ENCODE measurements at regions not wholly inside any gene's neighbourhood (a gene's known extent, or its start where the extent isn't known, plus 50 kb on each side); places are given as distances from the start of the nearest gene placed in this dataset.

DNA sequence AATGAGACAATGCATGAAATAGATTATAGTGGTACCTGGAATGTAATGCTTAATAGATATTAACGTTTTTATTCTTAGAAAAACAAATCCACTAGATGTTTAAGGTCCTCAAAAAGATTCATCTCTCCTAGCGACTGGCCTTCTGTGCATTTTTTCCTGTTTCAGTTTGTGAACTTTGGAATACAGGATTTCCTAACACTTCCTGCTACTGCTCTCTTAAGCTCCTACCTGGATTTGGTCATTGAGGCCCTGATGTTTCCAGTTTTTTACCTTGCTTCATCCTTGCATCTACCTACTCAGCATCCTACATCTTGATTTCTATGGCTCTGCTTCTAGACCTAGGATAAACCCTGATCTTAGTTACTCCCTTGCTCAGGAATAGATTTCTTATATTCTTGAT lies 188.4 kb downstream of the ABCC12 start:
- no peak for DNase-seq

DNA sequence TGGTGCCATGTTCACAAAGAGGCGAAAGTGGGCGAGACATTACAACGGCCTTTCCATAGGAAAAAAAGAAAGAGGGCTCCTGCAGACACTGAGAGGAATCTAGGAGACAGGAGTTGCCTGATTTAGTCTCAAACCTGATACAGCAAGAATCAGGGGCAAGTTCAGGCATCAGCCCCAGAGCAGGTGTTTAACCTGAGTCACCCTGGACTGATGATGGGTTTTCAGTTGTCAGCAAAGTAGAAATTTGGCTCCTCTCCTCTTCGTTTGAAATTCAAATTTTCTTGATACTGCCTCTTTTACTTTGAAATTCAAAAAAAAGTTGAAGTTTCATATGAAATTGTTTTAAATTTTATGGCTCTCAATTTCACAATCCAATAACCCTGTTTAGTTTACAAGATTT lies 189.5 kb downstream of the ABCC12 start:
- no peak for DNase-seq

DNA sequence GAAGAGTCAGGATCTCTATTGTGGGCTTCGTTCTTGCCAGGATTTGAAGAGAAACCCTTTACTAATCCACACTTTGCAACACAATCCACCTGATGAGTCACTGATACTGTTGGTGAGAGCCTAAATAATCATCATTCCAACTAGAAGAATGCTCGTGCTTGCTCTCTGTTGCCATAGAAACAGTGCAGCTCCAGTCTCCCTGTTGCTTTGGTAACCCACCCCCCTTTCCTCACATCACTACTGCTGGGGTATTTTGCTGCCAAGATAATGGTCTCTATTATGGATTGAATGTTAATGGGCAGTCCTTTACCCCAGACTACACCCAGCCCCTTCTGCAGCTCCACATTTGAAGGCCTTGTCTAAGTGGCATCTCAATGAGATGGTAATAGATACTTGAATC lies 190.4 kb downstream of the ABCC12 start:
- no peak for DNase-seq

DNA sequence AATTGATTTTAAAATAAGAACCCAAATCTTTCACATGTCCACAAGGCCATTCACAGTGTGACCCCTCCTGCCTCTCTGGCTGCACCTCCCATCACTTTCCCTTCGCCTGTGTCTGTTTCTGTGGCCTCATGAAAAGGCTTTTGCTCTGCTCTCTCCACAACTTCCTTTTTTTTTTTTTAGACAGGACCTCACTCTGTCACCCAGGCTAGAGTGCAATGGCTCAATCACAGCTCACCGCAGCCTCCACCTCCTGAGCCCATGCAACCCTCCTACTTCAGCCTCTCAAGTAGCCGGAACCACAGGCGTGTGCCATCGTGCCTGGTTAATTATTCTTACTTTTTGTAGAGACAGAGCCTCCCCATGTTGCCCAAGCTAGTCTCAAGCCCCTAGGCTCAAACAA lies 197.1 kb downstream of the ABCC12 start:
- no peak for DNase-seq

DNA sequence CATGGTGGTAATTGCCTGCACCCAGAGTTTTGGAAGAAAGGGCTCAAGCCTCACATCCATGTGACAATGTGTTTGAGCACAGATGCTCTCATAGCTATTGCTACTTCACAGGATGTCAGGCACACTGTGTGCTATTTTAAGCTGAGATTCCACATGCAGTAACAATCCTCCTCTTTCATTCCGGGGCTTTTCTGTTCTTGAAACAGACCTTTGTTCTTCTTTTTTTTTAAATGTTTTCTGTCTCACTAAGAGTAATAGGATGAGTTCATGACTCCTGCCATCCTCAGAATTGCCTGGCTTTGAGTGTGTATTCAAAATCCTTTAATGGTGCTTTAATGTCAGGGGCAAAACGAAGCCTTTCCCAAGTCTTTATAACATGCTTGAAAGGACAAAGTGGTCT lies 198.9 kb downstream of the ABCC12 start:
- no peak for DNase-seq

DNA sequence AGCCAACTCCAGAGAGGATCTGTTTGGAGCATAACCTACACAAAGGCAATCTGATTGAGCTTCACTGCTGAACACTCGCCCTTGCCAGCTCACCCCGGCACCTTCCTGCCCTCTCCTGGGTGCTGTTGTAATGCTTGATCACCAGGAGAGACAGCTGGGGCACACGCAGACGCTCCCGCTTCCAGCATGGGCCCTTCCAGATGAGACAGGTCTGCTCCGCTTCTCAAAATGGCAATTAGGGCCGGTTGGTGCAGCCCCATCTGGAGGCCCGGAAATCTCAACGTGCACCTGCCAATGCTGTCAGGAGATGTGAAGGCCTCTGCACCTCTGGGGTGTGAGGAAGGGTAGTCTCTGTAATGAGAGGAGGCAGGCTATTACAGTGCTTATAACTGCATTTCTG lies 206.1 kb downstream of the ABCC12 start:
- DNase-seq, result no peak

DNA sequence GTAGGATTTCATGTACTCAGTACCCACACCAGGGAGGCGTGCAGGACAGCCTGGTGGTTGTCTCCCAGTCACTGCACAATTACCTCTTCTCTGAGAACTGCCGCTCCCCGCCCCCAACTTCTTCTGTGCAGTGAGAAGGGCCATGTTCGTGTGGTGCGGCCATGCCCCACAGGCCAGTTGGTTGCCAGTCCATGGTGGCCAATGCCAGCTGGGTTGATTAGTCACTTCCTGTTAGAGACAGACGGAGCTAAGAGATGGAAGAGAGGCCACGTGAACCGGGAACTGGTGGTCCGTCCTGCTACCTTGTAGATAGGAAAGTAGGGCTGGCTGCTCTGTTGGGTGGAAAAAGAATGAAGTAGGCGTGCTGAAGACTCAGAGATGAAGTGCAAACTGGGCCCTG lies 206.5 kb downstream of the ABCC12 start:
- DNase-seq, result no peak

DNA sequence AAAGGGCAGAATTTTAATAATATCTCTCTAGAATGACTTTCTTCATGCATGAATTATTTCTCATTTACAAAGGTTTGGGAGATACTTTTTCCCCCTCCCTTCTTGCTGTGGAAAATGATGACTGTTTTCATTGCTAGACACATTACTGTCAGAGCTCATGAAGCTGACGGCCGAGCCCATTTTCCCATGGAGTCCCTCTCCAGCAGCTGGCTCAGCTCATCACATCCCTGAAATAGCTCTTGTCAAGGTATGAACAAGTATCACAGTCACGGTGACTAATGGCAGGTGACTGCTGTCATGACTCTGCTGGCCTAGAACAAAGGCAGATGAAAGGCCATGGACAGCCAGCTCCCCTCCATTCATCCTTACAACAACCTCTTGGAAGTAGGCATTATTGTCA lies 208.1 kb downstream of the ABCC12 start:
- DNase-seq, result no peak

DNA sequence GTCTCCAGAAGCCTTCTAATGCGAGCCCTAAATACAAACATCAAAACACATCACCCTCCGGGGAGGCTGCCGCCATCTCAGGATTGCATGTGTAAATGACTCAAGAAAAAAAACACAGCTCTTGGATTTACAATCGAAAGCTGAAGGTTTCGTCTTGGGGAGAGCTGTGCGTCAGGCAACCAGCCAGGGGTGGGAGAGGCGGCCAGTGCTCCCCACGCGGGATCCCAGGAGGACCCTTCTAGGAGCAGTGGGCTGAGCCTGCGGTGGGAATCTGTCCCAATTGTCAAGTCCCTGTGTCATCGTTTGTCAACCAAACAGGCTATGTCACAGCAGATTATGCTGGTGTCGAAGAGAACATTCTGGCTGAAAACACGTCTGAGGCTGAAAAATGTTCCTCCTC lies 209.7 kb downstream of the ABCC12 start:
- no peak for DNase-seq

DNA sequence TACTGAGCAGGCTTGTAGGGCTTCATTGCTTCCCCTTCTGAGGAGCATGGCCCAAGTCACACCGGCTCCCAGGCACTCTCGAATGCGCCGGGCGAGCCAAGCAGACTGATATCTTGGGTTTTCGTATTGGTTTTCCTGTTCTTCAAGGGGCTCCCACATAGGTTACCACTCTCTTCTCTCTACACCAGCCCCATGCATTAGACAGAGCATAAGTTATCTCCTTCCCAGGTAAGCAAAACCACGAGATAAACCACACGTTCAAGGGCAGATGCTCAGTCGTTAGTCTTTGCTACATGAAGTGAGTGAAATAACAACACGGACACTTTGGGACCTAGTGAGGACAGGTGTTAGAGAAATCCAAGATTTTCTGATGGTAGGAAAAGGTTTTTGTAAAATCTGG lies 211.2 kb downstream of the ABCC12 start:
- DNase-seq, result no peak

DNA sequence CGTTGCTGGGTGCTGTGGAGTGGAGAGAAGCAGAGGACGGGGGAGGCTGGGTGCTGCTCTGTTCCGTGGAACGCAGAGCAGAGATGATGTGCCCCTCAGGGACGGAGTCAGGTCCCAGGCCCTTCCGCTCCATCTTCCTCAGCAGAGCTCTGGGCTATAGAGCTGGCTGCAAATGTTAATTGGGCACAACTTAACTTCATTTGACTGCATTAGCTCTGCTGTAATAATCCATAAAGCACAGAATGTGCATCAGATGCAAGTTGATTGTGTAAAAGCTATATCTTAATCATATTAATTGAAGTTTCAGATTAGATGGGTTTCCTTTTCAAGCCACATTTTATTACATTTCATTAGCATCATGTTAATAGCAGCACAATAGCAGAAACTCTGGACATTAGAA lies 212.6 kb downstream of the ABCC12 start:
- no peak for DNase-seq

DNA sequence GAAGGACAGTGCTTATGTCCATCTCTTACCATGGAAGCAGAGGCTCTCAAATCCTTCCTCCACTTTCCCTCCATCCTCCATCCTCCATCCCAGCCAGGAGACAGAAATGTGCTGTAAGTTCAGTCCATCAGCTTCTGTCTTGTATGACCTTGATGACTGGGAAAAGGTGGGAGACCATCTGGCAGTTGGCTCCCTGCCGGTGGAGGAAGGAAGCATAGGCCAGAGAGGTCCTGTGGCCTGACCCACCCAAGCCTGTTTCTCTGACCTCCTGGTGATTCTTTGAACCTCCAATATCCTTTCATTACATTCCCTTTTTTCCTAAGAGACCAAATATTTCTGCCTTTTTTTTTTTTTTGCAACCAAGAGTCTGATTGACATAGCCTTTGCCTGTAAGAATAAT lies 215.3 kb downstream of the ABCC12 start:
- DNase-seq, result no peak

DNA sequence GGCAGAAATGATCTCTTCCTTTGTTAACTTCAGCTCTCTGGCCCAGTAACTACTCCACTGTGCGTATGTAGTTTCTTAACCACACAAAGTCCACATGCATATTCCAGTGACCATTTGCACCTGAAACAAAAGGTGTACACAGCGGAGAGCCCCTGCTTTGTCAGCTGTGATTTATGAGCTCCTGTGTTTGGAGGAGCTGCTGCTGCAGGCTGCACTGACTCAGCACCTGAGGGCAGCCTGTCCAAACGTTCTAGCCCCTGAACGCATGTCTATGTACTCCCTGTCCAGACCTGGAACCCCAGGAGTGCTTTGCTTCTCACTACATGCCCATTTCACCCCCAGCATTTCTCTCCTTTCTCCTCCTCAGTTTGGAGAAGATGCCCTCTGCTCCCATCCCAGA lies 216.1 kb downstream of the ABCC12 start:
- DNase-seq, result no peak

DNA sequence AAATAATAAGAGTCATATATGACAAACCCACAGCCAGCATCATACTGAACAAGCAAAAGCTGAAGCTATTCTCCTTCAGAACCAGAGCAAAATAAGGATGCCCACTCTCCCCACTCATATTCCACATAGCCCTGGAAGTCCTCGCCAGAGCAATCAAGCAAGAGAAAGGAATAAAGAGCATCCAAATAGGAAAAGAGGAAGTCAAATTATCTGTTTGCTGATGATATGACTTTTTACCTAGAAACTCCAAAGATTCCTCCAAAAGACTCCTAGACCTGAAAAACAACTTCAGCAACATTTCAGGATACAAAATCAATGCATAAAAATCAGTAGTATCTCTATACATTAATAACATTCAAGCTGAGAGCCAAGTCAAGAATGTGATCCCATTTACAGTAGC lies 217.5 kb downstream of the ABCC12 start:
- no peak for DNase-seq

DNA sequence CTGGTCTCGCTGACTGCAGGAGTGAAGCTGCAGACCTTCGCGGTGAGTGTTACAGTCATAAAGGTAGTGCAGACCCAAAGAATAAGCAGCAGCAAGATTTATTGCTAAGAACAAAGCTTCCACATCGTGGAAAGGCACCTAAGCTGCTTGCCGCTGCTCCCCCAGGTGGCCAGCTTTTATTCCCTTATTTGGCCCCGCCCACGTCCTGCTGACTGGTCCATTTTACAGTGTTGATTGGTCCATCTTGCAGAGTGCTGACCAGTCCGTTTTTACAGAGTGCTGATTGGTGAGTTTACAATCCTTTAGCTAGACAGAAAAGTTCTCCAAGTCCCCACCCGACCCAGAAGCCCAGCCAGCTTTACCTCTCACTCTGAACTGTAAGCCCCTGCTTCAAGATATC lies 227.8 kb downstream of the ABCC12 start:
- no peak for DNase-seq

DNA sequence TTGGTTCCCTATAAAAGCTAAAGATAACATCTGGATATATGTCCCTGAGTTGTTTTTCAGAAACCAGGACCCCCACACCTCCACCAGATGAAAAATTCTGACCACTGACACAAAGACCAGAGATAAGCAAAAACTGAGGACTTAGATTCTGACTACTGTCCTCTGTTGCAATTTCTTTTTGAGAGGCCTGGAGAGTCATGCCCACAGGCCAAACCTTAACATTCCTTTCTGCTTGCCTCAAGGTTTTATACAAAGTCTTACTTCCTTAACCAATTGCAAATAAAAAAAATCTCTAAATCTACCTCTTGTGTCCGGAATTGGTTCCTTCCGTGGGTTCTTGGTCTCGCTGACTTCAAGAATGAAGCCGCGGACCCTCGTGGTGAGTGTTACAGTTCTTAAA lies 228.5 kb downstream of the ABCC12 start:
- DNase-seq, result no peak

DNA sequence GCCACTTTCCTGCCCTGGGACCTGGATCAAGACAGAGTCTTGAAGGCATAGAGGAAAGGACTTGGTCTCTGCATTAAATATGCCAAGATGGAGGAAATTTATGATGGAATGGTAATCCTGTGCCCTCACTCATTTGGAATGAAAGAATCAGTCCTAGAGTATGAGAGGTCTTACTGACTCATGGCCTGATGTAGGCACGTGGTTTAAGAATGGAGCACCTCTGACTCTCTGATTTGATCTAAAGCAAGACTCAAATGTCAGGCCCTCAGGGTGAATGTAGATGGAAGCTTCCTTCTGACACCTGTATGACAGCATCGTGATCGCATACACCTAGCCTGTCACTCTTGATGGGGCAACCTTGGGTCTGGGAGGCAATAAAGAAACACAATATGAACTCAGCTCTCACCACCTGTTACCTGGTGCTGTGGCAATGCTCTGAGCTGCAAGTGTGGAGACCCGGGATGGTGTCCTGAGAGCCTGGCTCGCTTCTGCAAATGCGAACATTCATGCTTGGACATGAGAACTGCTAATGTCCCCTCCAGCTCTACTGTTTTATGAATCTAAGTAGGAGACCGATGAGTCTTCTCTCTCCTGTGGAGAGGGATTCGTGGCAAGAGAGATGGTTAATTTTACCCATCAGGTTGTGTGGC lies 229.9 kb downstream of the ABCC12 start:
- DNase-seq, result no peak

DNA sequence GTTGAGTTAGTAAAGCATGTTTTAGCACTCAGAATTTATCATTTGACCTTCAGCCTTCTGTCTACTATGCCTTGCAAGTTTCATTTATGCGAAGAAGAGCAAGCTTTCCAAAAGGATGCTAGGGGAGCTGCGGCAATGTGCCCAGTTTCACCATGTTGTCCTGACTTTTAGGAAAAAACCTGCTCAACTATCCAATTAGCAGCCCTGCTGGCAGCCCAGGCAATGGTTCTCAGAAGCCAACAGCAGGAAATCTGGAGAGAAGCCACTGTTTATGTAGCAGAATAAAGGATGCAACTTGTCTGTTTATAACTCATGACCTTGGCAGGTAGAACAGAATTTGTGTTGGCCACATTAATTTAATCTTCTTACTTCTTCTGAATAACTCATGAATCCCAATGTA lies 230.8 kb downstream of the ABCC12 start:
- DNase-seq, result no peak

DNA sequence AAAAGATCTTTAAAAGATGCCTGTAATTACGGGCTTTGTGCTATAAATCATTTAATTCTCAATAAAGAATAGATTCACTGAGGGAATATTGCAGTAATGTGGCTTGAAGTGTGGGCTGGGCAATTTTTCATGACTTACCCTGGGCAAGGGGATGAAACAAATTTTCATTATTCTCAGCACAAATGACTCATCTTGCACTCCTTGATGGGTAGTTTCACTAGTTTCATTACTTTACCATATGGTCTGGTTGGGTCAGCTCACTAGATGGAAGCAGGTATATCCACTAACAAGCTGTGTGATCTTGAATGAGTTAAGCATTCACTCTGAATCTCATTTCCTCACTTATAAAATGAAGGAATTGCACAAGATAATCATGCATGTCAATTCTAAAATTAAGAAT lies 234.3 kb downstream of the ABCC12 start:
- no peak for DNase-seq

DNA sequence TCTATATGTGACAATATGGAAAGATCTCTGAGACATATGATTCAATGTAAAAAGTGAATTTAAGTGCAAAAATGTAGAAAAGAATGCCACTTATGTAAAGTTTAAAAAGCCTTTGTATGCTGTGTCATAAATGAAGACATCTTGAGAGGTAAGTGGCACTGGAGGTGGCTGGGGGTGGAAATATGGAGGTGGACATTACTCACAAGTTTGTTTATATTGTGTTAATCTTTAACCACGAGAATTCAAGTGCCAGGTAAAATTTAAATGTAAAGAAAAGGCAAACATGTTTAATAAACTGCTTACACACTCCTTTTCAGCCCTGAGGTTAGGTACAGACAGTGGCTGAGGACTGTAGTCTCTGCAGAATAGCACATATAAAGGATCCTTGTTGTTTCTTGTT lies 235.1 kb downstream of the ABCC12 start:
- no peak for DNase-seq

DNA sequence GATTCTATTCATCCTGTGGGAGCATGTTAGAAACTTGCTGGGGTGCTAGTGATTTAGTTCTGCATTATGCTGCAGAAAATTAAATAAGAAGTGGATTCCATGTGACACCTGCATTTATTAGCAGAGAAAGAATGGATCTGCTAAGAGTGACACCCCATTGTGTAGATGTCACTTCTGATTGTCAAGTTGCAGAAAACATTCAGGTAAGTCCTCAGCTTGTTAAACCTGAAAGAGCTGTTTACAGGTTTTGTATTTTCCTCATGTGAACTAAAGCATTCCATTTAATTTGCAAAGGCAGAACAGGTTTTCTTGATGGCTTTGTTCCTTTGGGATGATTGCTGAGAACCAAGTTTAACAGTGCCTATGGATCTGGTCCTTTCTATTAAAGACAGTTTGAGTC lies 238.7 kb downstream of the ABCC12 start:
- no peak for DNase-seq

DNA sequence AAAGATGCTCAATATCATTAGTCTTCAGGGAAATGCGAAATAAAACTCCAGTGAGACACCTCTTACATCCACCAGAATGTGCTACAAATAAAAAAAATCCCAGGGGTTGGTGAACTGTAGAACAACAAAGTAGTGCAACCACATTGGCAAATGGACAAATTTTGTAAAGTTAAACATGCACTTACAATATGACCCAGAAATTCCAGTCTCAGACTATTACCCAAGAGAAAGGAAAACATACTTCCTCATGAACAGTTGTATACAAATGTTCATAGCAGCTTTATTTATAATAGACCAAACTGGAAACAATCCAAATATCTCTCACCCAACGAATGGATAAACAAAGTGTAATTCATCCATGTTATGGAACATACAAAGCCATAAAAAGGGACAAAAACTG lies 239.5 kb downstream of the ABCC12 start:
- no peak for DNase-seq

DNA sequence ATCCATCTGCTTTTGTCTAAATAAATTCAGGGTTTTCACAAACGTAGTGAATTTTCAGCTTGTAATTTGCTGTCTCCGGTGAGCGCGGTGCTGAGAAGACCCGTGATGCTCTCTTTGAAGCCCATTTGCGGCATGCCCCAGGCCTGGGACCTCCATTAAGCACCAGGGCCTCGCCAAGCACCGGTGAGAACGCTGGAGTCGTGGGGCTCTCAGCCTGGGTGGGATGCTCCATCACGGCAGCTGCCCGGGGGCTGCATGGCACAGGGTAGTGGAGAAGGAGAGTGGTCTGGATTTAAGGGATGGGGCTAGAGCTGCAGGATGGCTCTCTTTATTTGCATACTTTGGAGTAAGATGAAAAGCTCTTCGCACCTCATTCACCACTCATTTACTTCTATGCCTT lies 248.7 kb downstream of the ABCC12 start:
- no peak for DNase-seq

DNA sequence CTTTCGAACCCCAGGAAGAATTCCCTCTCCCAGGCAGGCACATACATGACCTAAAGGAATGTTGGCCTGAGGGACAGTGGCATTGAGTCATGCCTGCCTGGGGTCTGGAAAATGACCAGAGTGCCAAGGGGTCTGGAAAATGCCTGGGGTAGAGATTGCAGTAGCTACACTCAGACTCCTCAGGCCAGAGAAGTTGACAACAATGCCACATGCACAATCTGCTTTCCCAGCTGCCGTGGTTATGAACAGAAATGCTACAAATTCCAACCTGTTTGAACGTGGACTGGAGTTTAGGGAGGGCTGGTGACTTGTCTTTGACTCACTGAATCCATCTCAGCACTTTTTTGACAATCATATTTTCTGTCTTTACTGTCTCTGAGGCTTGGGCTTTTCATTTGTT lies 250.0 kb downstream of the ABCC12 start:
- no peak for DNase-seq

DNA sequence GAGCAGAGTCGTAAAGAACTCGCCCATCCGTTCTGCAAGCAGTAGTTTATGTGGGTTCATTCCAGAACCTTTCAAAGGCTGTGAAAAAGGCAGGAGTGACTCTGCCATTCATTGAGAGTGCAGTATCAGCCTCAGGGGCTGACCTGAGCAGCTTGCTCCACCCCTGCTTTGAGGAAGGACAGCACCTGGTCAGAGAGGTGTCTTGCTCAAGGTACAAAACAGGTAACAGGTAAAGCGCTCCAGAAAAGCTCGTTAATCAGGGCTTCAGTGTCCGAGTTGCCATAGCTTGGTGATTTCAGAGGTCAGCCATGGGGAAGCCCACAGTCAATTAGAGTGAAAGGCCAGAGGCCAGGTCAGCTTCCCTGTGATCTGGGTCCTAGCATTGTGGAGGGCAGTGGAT lies 251.1 kb downstream of the ABCC12 start:
- DNase-seq, result no peak

DNA sequence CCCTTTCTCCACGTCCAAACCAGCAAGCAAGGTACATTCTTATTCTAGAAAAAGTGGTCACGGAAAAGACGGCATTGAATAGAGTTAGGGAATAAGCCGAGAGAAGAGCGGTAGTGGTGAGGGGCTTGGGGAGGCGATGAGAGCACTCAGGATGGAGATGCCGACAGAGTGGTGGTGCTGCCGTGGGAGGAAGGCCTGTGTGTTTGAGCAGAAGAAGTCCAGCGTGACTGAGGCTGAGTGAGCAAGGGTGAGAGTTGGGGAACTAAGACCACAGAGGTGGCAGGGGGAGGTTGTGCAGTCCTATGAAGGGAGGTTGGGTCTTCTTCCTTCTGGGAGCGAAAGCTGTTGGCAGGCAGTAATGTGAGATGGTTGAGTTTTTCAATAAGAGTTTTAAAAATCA lies 252.3 kb downstream of the ABCC12 start:
- DNase-seq, result no peak
